PC-3 (cell line): ENCODE measurements at regions not wholly inside any gene's neighbourhood (a gene's known extent, or its start where the extent isn't known, plus 50 kb on each side); places are given as distances from the start of the nearest gene placed in this dataset.

Source experiments
- ATAC-seq: fragments of 200-7000 bp; cut with Tn5 transposase; 2 replicates; pipeline ENCODE4 v1.9.1; 2020; ENCODE audit warnings: mild to moderate bottlenecking, moderate library complexity
- BruUV-seq: library from RNA; stranded (reverse); fragments of 400-500 nt; replicated peaks from 2 replicates; lab custom pipeline; 2021; lab: Mats Ljungman, UMichigan
- CTCF ChIA-PET: fragments of 300-600 bp; sonication (Branson Sonifier 250); formaldehyde crosslinking; loops from one replicate; lab custom pipeline; 2022; ENCODE audit warnings: antibody characterized with exemption; lab: Charles Lee
- POLR2A ChIA-PET: fragments of 300-600 bp; sonication (Branson Sonifier 250); formaldehyde crosslinking; loops from one replicate; lab custom pipeline; 2022; ENCODE audit warnings: antibody characterized with exemption; ENCODE audit not compliant: unreplicated experiment; lab: Charles Lee
- DNase-seq: peaks from one replicate; pipeline ENCODE4 v3.0.0-alpha.2; 2015
- H2AFZ ChIP-seq: fragments of 300-600 bp; sonication (generic); 2 replicates; pipeline ENCODE4 v1.6.0; 2016; ENCODE audit warnings: antibody characterized with exemption, low read length
- H3F3A ChIP-seq: fragments of 300-600 bp; sonication (generic); one replicate; pipeline ENCODE4 v1.6.0; 2017; ENCODE audit warnings: antibody characterized with exemption, low read length, control low read depth, mild to moderate bottlenecking; ENCODE audit not compliant: unreplicated experiment
- H3K27ac ChIP-seq: fragments of 300-600 bp; sonication (generic); 2 replicates; pipeline ENCODE4 v1.5.1; 2016; ENCODE audit warnings: mild to moderate bottlenecking, low read length
- H3K27me3 ChIP-seq: fragments of 300-600 bp; sonication (generic); 2 replicates; pipeline ENCODE4 v1.6.1; 2016; ENCODE audit warnings: low read length, mixed read lengths
- H3K36me3 ChIP-seq: fragments of 300-600 bp; sonication (generic); 2 replicates; pipeline ENCODE4 v1.6.1; 2016; ENCODE audit warnings: low read depth, mixed run types, low read length, mixed read lengths
- H3K4me1 ChIP-seq: fragments of 300-600 bp; sonication (generic); 2 replicates; pipeline ENCODE4 v1.5.1; 2016; ENCODE audit warnings: low read length; ENCODE audit not compliant: insufficient read depth
- H3K4me2 ChIP-seq: fragments of 300-600 bp; sonication (generic); 2 replicates; pipeline ENCODE4 v1.6.0; 2016; ENCODE audit warnings: low read length
- H3K4me3 ChIP-seq: fragments of 300-600 bp; sonication (generic); 2 replicates; pipeline ENCODE4 v1.5.1; 2016; ENCODE audit warnings: mild to moderate bottlenecking, low read length, mixed read lengths
- H3K79me2 ChIP-seq: fragments of 300-600 bp; sonication (generic); 2 replicates; pipeline ENCODE4 v1.6.1; 2017; ENCODE audit warnings: low read length, mixed read lengths
- H3K9ac ChIP-seq: fragments of 300-600 bp; sonication (generic); 2 replicates; pipeline ENCODE4 v1.6.0; 2016; ENCODE audit warnings: mild to moderate bottlenecking, low read length
- H3K9me2 ChIP-seq: fragments of 300-600 bp; sonication (generic); replicated peaks from 2 replicates; pipeline ENCODE4 v1.6.1; 2016; ENCODE audit warnings: mixed run types, low read length, mixed read lengths
- H3K9me3 ChIP-seq: fragments of 300-600 bp; sonication (generic); 2 replicates; pipeline ENCODE4 v1.6.1; 2016; ENCODE audit warnings: low read length, mixed read lengths
- H4K20me1 ChIP-seq: fragments of 300-600 bp; sonication (generic); 2 replicates; pipeline ENCODE4 v1.6.1; 2016; ENCODE audit warnings: low read length, mixed read lengths
- CTCF ChIP-seq: fragments of 300-600 bp; sonication (generic); conservative IDR thresholded peaks from 2 replicates; pipeline ENCODE4 v1.5.1; 2017; ENCODE audit warnings: antibody characterized with exemption, low read depth, mild to moderate bottlenecking, low read length
- EZH2 ChIP-seq: fragments of 300-600 bp; sonication (generic); IDR thresholded peaks from one replicate; pipeline ENCODE4 v1.6.1; 2017; ENCODE audit warnings: antibody characterized with exemption, mild to moderate bottlenecking, low read length; ENCODE audit not compliant: unreplicated experiment
- EZH2phosphoT487 ChIP-seq: fragments of 300-600 bp; sonication (generic); IDR thresholded peaks from 2 replicates; pipeline ENCODE4 v1.6.1; 2018; ENCODE audit warnings: mild to moderate bottlenecking, antibody characterized with exemption, low read length, borderline replicate concordance
- intact Hi-C: fragments of 100-400 bp; cut with micrococcal nuclease; formaldehyde crosslinking; loops from 2 replicates; pipeline ENCODE4 v1.9.0; 2023

- DNase-seq (no peak), ATAC-seq (no peak)
- intact Hi-C loops = no loop called here
- ChIA-PET CTCF (no interaction called here), POLR2A (no interaction called here)
- BruUV-seq = no TSS peak
- H3K79me2 ChIP-seq = no peaks in the 10 kb centered on the region
- no peak overlapping the region for H3K4me2 ChIP-seq
- no peaks in the 10 kb centered on the region for H3K9me3 ChIP-seq
- no peak overlapping the region for H2AFZ ChIP-seq
- no peak overlapping the region for H3K9ac ChIP-seq
- TF ChIP-seq CTCF = no peak
- no peak for TF ChIP-seq EZH2phosphoT487
- no peak for TF ChIP-seq EZH2
- no peaks in the 10 kb centered on the region for H3K27me3 ChIP-seq
- no peaks in the 10 kb centered on the region for H3K4me1 ChIP-seq
- no peak overlapping the region for H3K4me3 ChIP-seq
- H4K20me1 ChIP-seq = no peaks in the 10 kb centered on the region
- H3K27ac ChIP-seq = no peak overlapping the region
- no peaks in the 10 kb centered on the region for H3F3A ChIP-seq
- no peaks in the 10 kb centered on the region for H3K9me2 ChIP-seq
- no peaks in the 10 kb centered on the region for H3K36me3 ChIP-seq
These were observed 1140.2 kb downstream of the NCAM2 start for GRCh38 chr21:22138297-22139016.

DNA sequence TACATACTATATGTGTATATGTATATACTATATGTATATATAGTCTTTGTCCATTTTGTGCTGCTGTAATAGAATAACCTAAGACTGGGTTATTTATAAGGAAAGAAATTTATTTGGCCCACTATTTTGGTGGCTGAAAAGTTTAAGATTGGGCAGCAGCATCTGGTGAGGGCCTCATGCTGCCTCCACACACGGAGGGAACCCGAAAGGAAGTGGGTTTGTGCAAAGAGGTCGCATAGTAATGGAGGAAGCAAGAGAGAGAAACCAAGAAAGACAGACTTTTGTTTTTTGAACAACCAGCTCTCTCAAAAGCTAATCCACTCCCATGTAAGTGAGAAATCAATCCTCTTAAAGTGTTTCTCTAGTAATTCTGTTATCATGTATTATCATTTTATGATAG, 1147.3 kb downstream of the NCAM2 start:
- no peak for TF ChIP-seq EZH2
- no peak for TF ChIP-seq CTCF
- TF ChIP-seq EZH2phosphoT487 = no peak
- intact Hi-C loops = no loop called here
- ChIA-PET CTCF (no interaction called here), POLR2A (no interaction called here)
- Histone ChIP-seq H3K9me2 (no peaks in the 10 kb centered on the region), H3K79me2 (no peaks in the 10 kb centered on the region), H3K4me2 (no peak overlapping the region), H3K4me1 (no peaks in the 10 kb centered on the region), H3K27me3 (no peaks in the 10 kb centered on the region), H3F3A (no peaks in the 10 kb centered on the region), H3K4me3 (no peak overlapping the region), H3K9me3 (0 out of 2 replicates have a peak, but pooled peaks cover 16% of the 10 kb centered on the region), H3K9ac (no peak overlapping the region), H3K27ac (no peak overlapping the region), H4K20me1 (no peaks in the 10 kb centered on the region), H3K36me3 (no peaks in the 10 kb centered on the region), H2AFZ (no peak overlapping the region)
- BruUV-seq = no TSS peak
- no peak for ATAC-seq
- DNase-seq = no peak

DNA sequence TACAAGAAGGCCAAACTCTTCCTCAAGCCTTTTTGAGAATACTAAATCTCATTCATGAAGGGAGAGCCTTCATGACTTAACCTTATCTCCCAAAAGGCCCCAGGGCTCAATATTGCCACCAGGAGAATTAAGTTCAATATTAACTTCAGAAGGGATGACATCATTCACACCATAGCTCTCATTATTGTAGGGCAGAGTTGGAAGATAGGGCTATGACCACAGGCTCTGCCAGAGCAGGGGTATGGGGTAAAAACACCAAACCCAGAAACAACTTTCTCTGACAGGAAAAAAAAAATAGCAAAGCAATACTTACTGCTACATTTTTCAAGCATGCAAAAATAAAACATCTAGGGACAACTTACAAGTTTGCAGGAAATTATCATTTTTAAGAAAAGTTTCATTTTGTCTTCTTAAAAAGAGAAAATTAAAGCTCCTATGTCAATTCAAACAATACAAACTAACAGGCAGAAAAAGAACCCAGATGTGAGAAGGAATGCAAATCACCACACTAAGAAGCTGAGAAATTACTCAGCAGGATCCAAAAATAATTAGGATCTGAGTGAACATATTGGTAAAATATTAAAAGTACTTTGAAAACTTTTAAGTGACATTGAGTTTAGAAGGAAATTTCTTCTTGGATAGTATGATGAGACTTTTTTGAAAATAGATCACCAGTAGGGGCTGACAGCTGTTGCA, 1156.5 kb downstream of the NCAM2 start:
- no peak overlapping the region for H3K9ac ChIP-seq
- POLR2A ChIA-PET = no interaction called here
- no peak overlapping the region for H3K27ac ChIP-seq
- H4K20me1 ChIP-seq = no peaks in the 10 kb centered on the region
- no peak overlapping the region for H3K4me2 ChIP-seq
- H3K4me1 ChIP-seq = no peaks in the 10 kb centered on the region
- H3F3A ChIP-seq = no peaks in the 10 kb centered on the region
- no peaks in the 10 kb centered on the region for H3K9me2 ChIP-seq
- no peaks in the 10 kb centered on the region for H3K27me3 ChIP-seq
- CTCF ChIA-PET = no interaction called here
- H3K79me2 ChIP-seq = no peaks in the 10 kb centered on the region
- H3K4me3 ChIP-seq = no peak overlapping the region
- intact Hi-C loops = no loop called here
- no peak for ATAC-seq
- no peaks in the 10 kb centered on the region for H3K36me3 ChIP-seq
- H3K9me3 ChIP-seq = no peaks in the 10 kb centered on the region
- no peak for DNase-seq
- BruUV-seq = no TSS peak
- TF ChIP-seq EZH2phosphoT487 (no peak), EZH2 (no peak)
- H2AFZ ChIP-seq = no peak overlapping the region
